IPS DF 6.9 (cell line): ENCODE measurements at regions not wholly inside any gene's neighbourhood (a gene's known extent, or its start where the extent isn't known, plus 50 kb on each side); places are given as distances from the start of the nearest gene placed in this dataset.
A peak's percentile ranks its signal among the peaks of the same experiment; 100 is the strongest.

Source experiments
- DNase-seq: peaks from one replicate; pipeline ENCODE4 v3.0.0-alpha.2; 2013; ENCODE audit warnings: low read depth, low spot score
- H3K27ac ChIP-seq: one replicate; pipeline ENCODE4 v1.5.1; 2013; ENCODE audit warnings: low read length, control low read depth
- H3K27me3 ChIP-seq: 2 replicates; pipeline ENCODE4 v1.6.1; 2013; ENCODE audit warnings: mild to moderate bottlenecking, low read length; ENCODE audit not compliant: control insufficient read depth, insufficient read depth
- H3K36me3 ChIP-seq: 2 replicates; pipeline ENCODE4 v1.6.1; 2013; ENCODE audit warnings: low read length; ENCODE audit not compliant: control insufficient read depth, insufficient read depth
- H3K4me1 ChIP-seq: 2 replicates; pipeline ENCODE4 v1.6.1; 2013; ENCODE audit warnings: low read length; ENCODE audit not compliant: control insufficient read depth, insufficient read depth
- H3K4me3 ChIP-seq: 2 replicates; pipeline ENCODE4 v1.5.1; 2013; ENCODE audit warnings: mild to moderate bottlenecking, low read length
- H3K9me3 ChIP-seq: 2 replicates; pipeline ENCODE4 v1.6.1; 2013; ENCODE audit warnings: low read length, inconsistent platforms; ENCODE audit not compliant: control insufficient read depth, insufficient read depth
- WGBS: extraction: QIAGEN DNeasy Blood & Tissue Kit; methylation state at CpG from one replicate; pipeline ENCODE4 v1.1.7; 2013; ENCODE audit warnings: mixed read lengths, missing lambda C conversion rate; ENCODE audit not compliant: insufficient read length, insufficient coverage; 5-methylcytosine and 5-hydroxymethylcytosine counted together

DNA sequence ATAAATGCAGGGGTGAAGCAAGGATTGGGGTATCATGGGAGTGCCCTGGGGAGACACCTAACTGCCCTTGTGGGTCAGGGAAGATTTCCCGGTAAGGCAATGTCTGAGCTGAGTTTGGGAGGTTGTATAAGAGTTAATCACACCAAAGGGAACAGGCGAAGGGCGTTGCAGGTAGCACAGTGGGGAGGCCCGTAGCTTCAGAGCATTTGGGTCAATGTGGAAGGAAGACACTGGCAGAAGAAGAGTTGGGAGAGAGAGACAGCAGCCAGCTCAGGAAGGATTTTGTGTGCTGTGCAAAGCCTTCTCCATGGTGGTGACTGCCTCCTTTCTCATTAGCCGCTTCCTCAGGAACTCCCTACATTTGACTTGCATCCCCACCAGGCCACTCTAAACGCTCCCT is 80.8 kb upstream of the LEP start:
- WGBS = no CpG with 5 or more reads among the region's 6 CpGs
- H3K36me3 ChIP-seq = no peaks in the 10 kb centered on the region
- H3K27ac ChIP-seq = no peak overlapping the region
- H3K27me3 ChIP-seq = peaks cover 9% of the 10 kb centered on the region
- H3K4me3 ChIP-seq = no peak overlapping the region
- H3K4me1 ChIP-seq = peaks cover 4% of the 10 kb centered on the region; the same call in 1 of the 2 replicates
- DNase-seq = no peak
- no peaks in the 10 kb centered on the region for H3K9me3 ChIP-seq

DNA sequence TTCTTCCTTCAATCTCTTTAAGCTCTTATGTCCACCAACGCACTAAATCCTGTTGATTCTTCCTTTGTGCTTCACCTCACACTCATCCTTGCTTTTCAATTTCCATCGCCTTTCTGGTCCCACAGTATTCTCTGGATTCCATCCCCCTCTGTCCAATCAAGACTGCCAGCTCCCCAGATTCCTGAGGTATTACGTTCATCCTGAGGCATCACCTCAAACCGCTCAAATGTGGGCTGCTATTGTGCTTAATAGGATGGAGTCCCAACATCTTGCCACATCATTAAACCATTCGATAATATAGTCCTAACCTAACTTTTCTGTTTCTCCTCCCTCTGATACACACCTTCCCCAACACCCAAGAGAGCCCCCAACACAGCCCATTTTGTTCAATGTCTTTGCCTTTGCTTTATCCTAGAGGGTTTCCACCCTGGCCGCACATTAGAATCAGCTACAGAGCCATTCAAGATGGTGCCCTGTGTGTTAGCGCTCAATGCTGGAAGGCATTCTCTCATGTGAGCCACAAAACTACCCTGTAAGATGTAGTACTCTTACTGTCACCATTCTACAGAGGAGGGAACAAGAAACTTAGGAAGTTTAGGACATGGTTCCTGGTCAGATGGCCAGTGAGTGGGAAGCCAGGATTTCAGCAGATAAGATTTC is 79.5 kb upstream of the LEP start:
- no peak for DNase-seq
- H3K9me3 ChIP-seq = no peaks in the 10 kb centered on the region
- H3K4me3 ChIP-seq = no peak overlapping the region
- H3K27me3 ChIP-seq = peaks cover 21% of the 10 kb centered on the region
- no peaks in the 10 kb centered on the region for H3K36me3 ChIP-seq
- peaks cover 8% of the 10 kb centered on the region; the same call in 1 of the 2 replicates for H3K4me1 ChIP-seq
- WGBS = no CpG with 5 or more reads among the region's 7 CpGs
- H3K27ac ChIP-seq = no peak overlapping the region

GRCh38 chr7:128162666-128163065 is 78.4 kb upstream of the LEP start:
- H3K4me3 ChIP-seq = no peak overlapping the region
- no peak overlapping the region for H3K27ac ChIP-seq
- no peaks in the 10 kb centered on the region for H3K9me3 ChIP-seq
- H3K36me3 ChIP-seq = no peaks in the 10 kb centered on the region
- no peak for DNase-seq
- H3K27me3 ChIP-seq = peaks cover 28% of the 10 kb centered on the region
- no CpG with 5 or more reads among the region's 2 CpGs for WGBS
- peaks cover 8% of the 10 kb centered on the region; the same call in 1 of the 2 replicates for H3K4me1 ChIP-seq

DNA sequence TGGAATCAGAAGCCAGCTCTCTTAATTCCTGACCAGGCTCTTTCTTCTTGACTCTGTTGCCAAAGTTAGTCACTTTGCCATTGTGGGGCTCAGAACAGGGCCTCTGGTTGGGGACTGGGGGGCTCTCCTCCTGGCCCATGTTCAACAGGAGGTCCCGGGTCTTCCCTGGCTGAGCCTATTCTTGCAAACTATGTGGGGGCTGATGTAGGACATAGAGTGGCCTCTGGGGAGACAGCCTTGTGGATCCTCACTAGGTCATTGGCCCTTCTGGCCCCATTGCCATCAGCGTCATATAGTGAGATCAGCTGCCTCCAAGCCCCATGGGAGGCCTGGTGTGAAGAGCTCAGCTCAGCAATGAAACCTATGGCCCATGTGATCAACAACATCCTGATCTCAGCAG is 77.6 kb upstream of the LEP start:
- no peaks in the 10 kb centered on the region for H3K9me3 ChIP-seq
- H3K4me3 ChIP-seq = no peak overlapping the region
- DNase-seq = no peak
- peaks cover 8% of the 10 kb centered on the region; the same call in 1 of the 2 replicates for H3K4me1 ChIP-seq
- WGBS = no CpG with 5 or more reads among the region's 2 CpGs
- H3K36me3 ChIP-seq = no peaks in the 10 kb centered on the region
- no peak overlapping the region for H3K27ac ChIP-seq
- H3K27me3 ChIP-seq = peaks cover 34% of the 10 kb centered on the region

GRCh38 chr7:128164061-128164954 is 76.8 kb upstream of the LEP start:
- Histone ChIP-seq H3K9me3 (no peaks in the 10 kb centered on the region), H3K36me3 (no peaks in the 10 kb centered on the region), H3K27me3 (peaks cover 34% of the 10 kb centered on the region), H3K4me3 (no peak overlapping the region), H3K27ac (no peak overlapping the region), H3K4me1 (peaks cover 8% of the 10 kb centered on the region; the same call in 1 of the 2 replicates)
- no peak for DNase-seq
- no CpG with 5 or more reads among the region's 6 CpGs for WGBS

DNA sequence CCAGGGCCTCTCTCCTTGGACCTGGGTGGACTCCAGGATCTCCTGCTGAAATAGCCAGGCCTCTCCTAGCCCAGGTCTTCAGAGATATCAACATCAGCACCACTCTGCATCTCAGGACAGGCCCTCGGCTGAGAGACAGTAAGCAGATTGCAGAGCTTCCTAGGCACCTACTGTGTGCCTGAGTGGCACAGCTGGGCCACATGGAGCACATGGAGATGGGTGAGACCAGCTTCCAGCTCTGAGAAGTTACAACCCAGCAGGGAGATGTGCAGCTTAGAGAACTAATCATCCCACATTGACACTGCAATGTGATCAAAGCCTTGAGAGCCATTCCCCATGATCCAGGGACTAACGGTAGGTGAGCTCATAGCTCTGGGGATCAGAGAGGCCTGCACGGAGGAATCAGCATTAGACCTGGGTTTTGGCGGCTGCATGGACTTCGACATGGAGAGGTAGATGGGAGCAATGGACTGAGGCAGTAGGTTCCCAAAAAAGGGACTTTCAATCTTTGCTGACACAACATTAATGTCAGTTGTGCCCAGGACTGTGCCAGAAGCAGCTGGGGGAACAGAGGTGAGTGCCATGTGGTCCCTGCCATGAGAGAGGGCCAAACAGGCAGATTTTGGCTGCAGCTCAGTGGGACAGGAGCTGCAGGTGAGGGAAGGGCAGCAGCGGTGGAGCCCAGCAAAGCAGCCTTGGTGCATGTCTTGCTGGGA is 76.0 kb upstream of the LEP start:
- H3K9me3 ChIP-seq = no peaks in the 10 kb centered on the region
- H3K27me3 ChIP-seq = peaks cover 40% of the 10 kb centered on the region
- H3K27ac ChIP-seq = no peak overlapping the region
- peaks cover 8% of the 10 kb centered on the region; the same call in 1 of the 2 replicates for H3K4me1 ChIP-seq
- H3K4me3 ChIP-seq = no peak overlapping the region
- H3K36me3 ChIP-seq = no peaks in the 10 kb centered on the region
- WGBS = no CpG with 5 or more reads among the region's 6 CpGs
- DNase-seq = no peak

DNA sequence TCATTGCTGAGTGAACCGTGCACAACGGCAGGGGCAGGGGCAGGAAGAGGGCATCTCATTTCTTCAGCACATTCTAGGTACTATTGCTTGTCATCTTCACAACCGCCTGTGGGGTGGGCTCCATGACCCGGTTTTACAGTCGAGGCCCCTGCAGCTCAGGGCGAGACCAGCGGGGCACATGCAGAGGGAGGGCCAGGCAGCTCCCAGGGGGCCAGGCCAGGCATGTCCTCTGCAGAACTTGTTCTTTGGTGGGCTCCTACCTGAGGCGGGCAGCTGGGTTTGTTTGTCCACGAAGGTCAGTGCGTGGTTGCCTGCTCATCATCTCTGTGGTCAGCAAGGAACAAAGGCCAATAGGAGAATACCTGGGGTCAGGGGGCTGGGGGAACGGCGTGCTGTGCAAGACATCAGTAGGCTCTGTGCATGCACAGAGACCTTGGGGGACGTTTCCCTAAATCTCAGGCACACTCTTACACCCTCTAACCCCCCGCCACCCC is 75.1 kb upstream of the LEP start:
- DNase-seq = no peak
- Histone ChIP-seq H3K4me1 (peaks cover 8% of the 10 kb centered on the region; the same call in 1 of the 2 replicates), H3K9me3 (no peaks in the 10 kb centered on the region), H3K4me3 (peak overlapping the region; percentile 41; the same call in 1 of the 2 replicates), H3K27ac (no peak overlapping the region), H3K27me3 (peaks cover 48% of the 10 kb centered on the region), H3K36me3 (no peaks in the 10 kb centered on the region)
- no CpG with 5 or more reads among the region's 14 CpGs for WGBS

- H3K27ac ChIP-seq = no peak overlapping the region
- peaks cover 8% of the 10 kb centered on the region; the same call in 1 of the 2 replicates for H3K4me1 ChIP-seq
- H3K4me3 ChIP-seq = peak overlapping the region; percentile 41; the same call in 1 of the 2 replicates
- H3K36me3 ChIP-seq = no peaks in the 10 kb centered on the region
- no peak for DNase-seq
- WGBS = no CpG with 5 or more reads among the region's 44 CpGs
- H3K27me3 ChIP-seq = peaks cover 50% of the 10 kb centered on the region
- H3K9me3 ChIP-seq = no peaks in the 10 kb centered on the region
Observed at GRCh38 chr7:128166603-128167041, 74.5 kb upstream of the LEP start.

DNA sequence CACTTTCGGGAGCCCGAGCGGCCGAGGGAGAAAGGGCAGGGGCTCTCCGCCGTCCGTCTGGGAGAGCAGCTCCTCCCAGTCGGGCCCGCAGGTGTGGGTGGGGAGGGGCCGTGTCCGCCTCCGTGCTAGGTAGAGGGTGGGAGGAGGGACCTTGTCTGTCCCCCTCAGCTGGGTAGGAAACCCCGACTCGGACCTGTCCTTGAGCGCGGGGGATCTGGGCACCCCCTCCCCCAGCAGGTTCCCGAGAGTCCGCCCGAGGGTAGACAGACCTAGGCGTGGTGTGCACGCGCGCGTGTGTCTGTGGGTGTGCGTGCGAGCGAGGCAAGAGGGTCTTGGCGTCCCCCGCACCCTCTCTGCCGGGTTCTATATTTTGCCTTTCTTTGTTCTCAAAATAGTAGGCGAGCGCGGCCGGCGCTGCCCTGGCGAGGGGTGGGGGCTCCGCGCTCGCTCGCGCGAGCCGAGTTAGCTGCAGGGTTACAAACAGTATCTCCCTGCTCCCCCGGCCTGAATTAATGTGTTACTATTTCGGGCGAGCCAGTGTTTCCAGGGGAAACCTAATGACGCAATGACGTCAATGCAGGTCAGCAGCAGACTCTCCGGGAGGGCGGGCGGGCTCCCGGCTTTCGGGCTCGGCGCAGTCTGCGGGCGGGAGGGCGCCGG is 73.9 kb upstream of the LEP start:
- Histone ChIP-seq H3K4me3 (peak overlapping the region; percentile 41; the same call in 1 of the 2 replicates), H3K4me1 (peaks cover 10% of the 10 kb centered on the region; the same call in 1 of the 2 replicates), H3K27ac (no peak overlapping the region), H3K9me3 (no peaks in the 10 kb centered on the region), H3K36me3 (no peaks in the 10 kb centered on the region), H3K27me3 (peaks cover 50% of the 10 kb centered on the region)
- no peak for DNase-seq
- WGBS = no CpG with 5 or more reads among the region's 59 CpGs
